ENCODE measurements at regions not wholly inside any gene's neighbourhood (a gene's known extent, or its start where the extent isn't known, plus 50 kb on each side); places are given as distances from the start of the nearest gene placed in this dataset.

DNA sequence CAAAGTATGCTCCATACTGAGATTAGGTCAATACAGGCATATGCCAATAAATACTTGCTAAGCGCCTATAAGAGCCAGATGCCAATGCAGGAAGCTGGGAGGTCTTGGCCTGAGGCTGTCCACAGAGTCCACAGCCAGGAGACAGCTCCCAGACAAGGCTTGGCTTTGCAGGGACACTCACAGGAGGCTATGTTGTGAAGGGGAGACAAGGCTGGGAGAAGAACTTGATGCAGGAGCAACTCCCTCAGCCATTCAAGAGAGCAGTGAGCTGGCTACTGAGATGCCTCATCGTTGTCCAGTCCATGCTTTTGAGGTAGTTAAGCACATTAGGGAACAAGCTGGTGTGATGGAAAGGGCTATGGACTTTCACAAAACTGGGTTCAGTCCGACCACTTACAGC, 891.5 kb downstream of the TBC1D22A start:
- DNase-seq = no peak

DNA sequence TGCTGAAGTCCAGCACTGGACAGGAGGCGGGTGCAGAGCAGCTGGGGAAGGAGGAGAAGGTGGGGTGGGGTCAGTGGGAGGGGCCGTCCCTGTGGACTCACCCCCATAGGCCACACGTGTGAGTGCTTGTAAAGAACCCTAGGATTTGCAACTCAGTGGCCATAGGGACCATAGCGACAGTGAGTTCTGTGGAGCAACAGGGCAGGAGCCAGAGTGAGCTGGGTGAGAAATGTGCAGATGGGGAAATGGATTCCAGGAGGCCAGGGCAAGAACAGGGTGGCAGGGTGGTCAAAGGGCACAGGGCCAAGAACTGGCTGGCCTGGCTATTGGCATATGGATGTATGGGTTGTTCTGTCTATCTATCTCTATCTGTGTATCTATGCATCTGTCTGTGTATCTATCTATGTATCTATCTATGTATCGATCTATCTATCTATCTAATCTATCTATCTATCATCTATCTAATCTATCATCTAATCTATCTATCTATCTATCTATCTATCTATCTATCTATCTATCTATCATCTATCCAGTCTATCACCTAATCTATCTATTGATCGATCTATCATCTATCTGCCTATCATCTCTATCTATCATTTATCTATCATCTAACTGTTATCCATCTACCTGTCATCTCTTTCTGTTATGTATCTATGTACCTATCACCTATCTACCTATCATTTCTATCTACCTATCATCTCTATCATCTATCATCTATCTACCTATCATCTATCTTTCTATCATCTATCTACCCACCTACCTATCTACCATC, 889.0 kb downstream of the TBC1D22A start:
- DNase-seq = no peak

DNA sequence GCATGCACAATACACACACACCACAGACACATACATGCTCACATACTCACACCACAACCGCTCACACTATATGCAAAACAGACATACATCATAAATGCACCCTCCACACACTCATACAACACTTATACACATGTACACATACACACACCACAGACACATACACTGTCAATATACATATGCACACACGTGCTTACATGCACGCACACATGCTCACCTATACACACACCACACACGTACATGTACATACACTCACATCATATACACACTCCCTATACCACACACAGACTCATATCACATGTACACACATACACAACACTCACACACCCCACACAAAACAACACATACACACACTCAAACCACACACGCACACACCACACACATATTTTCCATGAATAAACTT, 885.3 kb downstream of the TBC1D22A start:
- DNase-seq = no peak

DNA sequence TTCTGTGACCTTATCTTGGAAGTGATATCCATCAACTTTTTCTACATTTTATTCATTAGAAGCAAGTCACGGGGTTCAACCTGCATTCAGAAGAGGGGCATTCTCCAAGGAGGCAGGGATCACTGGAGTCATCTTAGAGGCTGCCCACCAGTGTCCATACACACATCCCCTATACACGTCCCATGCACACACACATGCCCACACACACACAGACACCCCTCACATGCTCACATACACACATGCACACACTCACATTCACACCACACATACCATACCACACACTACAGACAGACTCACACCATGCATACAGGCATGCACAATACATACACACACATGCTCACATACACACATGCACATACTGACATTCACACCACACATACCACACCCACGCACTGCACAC, 884.7 kb downstream of the TBC1D22A start:
- no peak for DNase-seq

DNA sequence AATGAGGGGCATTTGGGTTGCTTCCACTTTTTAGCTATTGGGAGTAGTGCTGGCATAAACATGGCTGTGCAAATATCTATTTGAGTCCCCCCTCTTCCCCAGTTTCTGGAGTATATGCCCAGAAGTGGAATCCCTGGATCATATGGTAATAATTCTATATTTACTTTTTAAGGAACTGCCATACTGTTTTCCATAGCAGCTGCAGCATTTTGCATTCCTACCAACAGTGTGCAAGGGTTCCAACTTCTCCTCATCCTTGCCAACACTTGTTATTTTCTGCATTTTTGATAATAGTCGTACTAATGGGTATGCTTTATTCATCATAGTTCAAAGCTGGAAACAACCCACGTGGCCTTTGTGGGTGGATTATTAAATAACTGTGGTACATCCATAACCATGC, 883.5 kb downstream of the TBC1D22A start:
- no peak for DNase-seq

DNA sequence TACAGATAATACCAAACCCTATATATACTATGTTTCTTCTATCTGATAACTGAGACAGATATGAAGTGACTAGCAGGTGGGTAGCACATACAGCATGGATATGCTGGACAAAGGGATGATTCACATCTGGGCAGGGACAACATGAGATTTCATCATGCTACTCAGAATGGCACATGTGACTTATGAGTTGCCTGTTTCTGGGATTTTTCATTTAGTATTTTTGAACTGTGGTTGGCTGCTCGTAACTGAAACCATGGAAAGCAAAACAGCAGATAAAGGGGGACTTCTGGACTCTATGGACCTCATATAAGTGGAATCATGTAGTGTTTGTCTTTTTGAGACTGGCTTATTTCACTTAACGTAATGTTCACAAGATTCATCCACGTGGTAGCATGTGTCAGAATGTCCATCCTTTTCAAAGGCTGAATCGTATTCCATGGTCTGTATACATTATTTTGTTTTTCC, 883.0 kb downstream of the TBC1D22A start:
- DNase-seq = no peak

DNA sequence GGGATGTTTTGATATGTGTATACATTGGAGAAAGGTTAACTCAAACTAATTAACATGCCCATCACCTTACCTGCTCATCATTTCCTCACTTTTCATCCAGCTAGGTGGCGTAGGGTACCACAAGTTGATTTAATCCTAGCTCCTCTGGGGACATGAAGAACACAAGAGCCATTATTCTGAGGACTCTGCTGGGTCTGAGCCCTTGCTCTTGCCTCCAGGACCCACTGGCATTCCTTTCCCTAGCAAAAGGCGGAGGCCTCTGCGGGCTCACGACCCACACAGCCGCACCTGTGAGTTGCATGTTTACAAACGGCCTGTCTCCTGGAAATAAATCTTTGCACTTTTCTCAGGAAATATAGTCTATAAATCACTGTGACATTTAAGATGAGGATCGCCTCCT, 871.9 kb downstream of the TBC1D22A start:
- no peak for DNase-seq

DNA sequence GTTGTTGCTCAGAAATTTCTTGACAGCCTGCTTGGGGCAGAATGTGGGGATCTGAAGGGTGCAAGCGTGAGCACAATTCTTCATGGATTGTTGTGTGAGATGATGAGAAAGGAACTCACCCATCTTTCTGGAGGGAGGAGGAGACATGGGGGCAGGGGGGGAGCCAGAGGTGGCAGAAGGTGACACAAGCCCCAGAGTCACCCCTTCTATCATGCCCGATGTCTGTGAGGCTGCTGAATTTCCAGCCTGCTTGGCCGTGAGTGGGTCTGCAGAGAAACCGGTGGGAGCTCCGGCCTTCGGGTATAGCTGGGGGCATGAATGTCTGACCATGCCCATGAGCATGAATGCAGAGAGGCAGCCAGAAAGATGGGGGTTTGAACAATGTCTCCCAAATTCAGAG, 870.7 kb downstream of the TBC1D22A start:
- no peak for DNase-seq

DNA sequence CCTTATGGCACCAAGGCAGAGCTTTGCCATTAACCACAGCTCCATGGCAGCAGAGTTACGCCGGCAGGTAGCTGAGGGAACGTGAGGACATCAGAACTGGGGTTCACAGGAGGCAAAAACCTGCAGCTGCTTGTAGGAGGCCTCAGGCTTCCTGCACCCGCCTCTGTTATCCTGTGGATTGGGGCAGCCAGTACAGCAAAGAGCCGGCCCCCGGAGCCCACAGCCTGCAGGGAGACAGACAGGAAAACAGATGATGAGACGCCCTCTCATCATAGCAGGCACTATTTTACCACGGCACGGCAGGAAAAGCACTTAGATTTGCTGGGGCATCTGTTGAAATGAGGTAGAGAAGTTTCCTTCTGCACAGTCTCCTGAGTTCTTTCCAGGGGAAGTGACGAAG, 870.3 kb downstream of the TBC1D22A start:
- DNase-seq = no peak

DNA sequence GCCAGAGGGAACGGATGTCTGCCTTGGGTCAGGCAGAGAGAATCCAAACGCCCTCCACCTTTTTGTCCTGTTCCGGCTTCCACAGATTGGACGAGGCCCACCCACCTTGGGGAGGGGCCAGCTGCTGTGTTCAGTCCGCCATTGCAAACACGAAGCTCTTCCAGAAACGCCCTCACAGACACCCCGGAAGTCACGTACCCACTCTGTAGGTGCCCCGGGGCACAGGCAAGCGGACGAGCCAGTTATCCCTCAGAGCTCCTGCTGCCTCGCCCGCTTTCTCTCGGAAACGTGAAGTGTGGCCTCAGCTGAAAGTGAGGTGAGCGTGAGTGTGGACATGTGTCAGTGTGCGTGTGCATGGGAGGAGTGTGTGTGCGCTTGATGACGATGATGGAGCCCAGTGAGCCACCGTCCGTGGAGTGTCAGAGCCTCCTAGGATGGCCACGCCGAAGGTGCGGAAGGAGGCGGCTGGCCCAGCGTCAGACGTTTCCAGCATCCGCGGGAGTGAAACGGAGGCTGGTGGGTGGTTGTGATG, 869.2 kb downstream of the TBC1D22A start:
- no peak for DNase-seq

DNA sequence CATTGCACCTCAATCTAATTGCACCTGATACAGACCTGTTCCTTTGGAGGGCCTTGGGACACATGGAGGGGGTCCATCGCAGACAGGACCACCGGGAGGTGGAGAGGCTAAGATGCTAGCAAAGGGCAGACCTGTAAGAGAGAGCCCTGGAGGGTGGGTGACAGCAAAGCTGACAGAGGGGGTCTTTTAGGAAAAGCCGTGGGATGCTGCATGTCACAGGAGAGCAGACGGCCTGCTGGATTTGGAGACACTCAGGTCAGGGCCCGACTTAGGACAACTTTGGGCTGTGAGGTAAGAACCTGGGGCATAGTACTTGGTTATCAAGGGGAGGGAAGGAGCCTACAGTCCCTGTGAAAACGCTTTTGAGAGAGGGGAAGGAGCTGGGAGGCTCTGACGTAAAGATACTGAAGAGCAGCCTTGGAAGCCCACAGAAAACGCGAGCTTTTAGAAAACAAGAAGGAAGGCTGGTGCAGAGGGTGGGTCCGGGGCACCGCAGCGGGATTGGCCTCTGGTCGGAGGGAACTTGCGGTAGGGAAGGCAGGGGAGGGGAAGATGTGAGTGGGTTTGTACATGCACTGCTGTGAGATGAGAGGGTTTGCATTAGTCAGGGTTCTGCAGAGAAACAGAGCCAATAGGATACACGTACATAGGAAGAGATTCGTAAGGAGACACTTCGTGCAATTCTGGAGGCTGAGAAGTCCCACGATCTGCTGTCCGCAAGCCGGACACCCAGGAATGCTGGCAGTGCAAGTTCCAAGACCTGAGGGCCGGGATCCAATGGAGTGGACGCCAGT, 868.5 kb downstream of the TBC1D22A start:
- no peak for DNase-seq

DNA sequence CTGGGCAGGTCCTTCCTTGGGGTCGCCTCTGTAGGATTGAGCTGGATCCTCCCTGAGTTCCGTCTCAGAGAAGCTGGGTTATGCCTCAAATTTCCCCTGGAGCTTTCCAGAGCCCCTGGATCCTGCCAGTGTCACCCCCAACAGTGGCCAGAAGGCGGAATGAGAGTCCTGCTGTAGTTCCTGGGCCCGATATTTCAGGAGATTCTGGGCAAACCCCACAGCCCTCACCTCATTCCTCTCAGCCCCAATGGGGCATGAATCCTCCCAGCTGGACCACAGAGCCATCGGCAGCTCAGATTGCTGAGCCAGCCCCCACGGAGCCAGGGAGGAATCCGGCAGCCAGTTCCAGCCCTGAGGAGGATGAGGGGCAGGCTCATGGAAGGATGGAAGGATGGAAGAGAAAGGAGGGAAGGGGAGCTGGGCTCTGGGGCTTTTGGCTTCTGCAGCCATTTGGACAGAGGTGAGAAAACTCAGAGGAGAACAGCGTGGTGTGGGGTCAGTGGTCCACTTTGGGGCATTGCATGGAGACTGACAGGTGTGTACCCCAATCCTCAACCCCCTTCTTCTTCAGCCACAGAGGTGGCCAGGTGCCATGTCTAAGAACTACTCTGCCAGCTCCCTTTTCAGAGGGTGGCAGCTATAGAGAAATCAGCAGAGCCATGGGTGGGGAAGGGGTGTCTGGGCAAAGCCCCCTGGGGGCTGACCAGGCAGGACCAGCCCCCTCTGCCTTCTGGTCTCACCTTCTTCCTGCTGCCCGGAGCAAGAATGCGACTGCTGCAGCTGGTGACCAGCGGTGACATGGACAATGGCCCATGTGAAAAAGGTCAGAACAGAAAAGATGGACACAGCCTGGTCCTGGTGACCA, 867.6 kb downstream of the TBC1D22A start:
- DNase-seq = no peak

DNA sequence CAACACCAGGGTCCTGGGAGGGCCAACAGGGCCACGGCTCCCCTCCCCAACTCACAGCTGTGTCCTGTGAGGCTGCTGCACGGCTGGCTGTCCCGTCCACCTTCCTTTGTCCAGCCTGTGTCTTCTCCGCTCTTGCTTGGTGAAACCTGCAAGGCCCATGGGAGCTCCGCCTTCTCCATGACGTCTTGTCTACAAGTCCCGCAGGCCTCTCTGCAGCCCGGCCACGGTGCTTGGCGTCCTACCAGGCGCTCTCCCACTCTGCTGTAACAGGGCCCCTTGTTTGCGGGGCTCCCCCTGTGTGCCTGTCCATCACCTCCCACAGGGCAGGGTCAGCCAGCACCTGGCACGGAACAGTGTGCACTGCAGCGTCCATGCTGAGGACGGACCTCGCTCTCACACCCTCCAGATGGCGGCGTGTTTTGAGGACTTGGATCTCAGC, 866.8 kb downstream of the TBC1D22A start:
- DNase-seq = no peak

DNA sequence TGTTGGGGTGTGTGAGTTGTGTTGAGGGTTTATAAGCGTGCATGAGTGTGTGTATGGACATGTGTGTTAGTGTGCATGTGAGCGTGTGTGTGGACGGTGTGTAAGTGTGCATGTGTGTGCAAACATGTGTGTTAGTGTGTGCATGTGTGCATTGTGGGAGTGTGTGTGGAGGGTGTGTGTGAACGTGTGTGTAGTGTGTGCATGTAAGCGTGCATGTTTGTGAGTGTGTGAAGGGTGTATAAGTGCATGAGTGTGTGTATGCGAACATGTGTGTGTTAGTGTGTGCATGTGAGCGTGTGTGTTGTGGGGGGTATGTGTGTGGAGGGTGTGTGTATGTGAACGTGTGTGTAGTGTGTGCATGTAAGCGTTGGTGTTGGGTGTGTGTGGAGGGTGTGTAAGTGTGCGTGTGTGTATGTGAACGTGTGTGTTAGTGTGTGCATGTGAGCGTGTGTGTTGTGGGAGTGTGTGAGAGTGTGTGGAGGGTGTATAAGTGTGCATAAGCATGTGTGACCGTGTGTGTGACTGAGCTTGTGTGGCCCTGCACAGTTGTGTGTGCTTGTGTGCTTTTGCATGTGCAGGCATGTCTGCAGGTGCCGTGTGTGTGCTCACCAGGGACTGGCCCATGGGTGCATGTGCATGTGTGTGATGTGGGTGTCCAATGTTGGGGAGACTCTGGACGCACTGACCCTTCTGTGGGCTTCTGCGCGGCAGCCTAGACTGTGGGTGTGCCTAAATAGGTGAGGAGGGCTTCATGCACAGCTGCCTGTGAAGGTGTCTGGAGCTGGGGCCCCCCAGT, 866.2 kb downstream of the TBC1D22A start:
- no peak for DNase-seq

DNA sequence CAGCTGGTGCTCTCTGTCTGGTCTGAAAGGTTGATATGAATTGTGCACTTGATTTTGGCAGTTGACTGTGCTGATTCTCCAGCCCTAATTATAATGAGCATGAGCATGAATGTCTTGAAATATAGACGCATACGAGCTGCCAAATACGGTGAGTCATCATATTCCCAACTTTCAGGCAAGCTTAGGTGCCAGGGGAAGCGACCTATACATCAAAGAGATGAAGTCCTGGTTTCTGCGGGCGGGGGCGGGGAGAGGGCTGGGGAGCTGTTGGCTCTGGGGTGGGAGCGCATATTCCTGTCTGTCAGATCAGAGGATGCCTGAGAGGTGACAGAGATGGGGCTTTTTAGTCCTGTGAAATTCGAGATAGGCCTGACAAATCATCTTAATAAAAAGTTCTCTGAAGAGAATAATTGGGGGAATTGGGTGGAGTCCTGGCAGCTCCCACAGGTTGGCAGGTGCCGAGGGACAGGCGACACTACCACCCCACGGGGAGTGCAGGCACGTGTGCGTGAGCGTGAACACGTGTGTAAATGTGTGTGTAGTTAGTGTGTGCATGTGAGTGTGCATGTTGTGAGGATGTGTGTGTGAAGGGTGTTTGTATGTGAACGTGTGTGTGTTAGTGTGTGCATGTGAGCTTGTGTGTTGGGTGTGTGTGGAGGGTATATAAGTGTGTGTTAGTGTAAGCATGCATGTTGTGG, 865.3 kb downstream of the TBC1D22A start:
- DNase-seq = no peak

DNA sequence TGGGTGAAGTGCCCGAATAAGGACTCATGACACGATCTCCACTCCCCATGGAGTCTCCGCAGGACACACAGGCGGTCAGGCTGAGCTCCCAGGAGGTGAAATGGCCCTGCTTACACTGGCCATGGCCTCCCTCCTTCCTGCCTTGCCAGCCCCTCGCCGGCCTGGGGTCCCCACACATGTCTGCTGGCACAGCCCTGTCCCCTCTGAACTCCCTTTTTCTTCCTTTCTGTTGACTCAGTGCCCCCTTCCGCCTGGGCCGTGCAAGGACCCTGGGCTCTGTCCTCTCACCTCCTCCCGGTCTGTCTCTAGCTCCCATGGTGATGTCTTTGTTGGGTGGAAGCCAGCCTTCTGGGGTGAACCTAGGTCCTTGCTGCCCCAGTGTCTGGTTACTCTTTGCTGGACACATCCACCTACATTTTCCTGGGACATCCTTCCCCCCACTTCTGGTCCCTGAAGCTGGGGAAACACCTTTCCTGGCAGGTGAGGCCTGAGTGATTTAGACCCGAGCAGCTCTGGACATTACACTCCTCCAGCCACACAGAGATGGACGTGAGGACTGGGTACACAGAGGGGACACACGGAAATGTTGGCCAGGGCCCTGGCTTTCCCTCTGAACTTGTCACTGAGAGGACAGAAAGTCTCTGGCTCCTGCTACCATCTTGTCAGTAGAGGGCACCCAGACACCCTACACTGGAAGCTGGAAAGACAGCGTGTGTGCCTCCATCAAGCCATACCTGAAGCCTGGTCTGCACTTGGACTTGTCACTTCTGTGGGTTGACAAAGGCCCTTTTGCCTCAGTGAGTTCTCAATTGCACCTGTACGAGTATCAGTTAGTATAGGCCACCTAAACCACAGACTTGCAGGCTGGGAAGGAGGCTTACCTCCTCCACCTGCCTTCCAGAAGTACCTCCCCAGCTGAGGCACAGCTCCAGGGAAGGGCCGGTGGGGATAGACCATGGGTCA, 864.3 kb downstream of the TBC1D22A start:
- no peak for DNase-seq

DNA sequence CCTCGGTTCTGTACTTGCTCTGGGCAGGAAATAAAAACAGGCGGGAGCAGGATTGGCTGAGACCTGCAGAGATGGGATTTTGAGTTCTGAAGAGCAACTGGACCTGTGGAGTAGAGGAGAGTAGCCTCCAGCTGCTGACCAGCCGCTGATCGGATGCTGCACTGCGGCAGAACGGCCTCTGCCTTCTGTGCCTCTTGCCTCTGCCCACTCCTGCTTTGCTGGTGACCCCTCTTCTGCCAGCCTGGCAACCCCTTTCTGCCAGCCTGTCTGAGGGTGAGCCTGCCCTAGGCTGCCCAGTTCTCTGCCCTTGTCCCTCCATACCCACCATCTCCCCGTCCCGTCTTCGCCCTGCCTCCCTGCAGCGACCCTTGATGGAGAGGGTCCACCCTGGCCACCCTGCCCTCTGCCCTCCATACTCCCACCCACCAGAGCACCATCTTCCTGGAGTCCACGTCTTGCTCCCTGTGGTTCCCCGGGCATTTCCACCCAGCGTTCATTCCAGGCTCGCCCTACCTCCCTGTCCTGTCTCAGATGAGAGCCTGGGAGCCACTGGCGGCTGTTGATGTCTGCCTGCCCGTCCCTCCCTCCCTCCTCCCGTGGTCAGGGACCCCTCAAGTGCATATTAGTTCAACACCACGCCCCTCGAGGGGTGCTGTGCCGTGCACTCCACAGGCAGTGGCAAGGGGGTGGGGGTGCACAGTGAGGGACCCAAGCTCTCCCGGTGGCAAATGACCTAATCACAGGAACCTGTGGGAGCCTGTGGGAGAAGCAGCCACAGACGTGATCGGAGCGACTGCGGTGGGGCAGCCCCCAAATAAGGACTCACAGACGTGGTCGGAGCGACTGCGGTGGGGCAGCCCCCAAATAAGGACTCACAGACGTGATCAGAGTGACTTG, 863.3 kb downstream of the TBC1D22A start:
- no peak for DNase-seq

DNA sequence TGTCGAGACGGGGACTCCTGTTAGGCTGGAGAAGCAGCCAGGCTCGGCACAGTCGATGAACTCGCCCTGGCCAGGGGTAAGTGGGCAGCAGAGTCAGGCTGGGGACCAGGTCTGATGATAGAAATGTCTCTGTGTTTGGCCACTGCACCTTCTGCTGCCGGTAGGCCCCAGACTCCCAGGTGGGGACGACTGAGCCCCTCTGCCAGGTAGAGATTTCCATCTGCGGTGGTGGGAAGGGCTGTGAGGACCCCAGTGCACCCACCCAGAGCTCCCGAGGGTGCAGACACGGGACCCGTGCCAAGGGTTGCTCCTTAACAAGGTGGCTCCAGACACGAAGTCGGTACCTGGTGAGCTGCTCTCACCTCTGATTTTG, 862.5 kb downstream of the TBC1D22A start:
- no peak for DNase-seq

Data from amniotic stem cell (primary cell).